Liver (tissue), 8 donors: ENCODE measurements at regions not wholly inside any gene's neighbourhood (a gene's known extent, or its start where the extent isn't known, plus 50 kb on each side); places are given as distances from the start of the nearest gene placed in this dataset.

Experiments used
- DNase-seq: peaks from one replicate; pipeline ENCODE4 v3.0.0-alpha.2; 2017; ENCODE audit warnings: low spot score
- H3K27ac ChIP-seq, 2 donors: one replicate each; pipeline ENCODE4 v1.7.0; 2013; ENCODE audit warnings: inconsistent platforms in 2 of 2, low read length in 2 of 2, control low read depth in 1 of 2, low read depth in 1 of 2, mild to moderate bottlenecking in 1 of 2
- H3K27me3 ChIP-seq, 4 donors: one replicate each; pipeline versions ENCODE4 v1.6.1 to v1.7.0; 2013; ENCODE audit warnings: low read length in 3 of 4, inconsistent platforms in 1 of 4, mild to moderate bottlenecking in 1 of 4, moderate library complexity in 1 of 4; ENCODE audit not compliant: control insufficient read depth in 4 of 4, insufficient read depth in 4 of 4
- H3K36me3 ChIP-seq, 4 donors: one replicate each; pipeline versions ENCODE4 v1.6.1 to v1.7.0; 2013; ENCODE audit warnings: low read length in 3 of 4, mild to moderate bottlenecking in 3 of 4, low read depth in 1 of 4, moderate library complexity in 1 of 4; ENCODE audit not compliant: control insufficient read depth in 4 of 4, insufficient read depth in 3 of 4
- H3K4me1 ChIP-seq, 4 donors: one replicate each; pipeline versions ENCODE4 v1.6.1 to v1.7.0; 2013; ENCODE audit warnings: low read length in 3 of 4, mild to moderate bottlenecking in 3 of 4, moderate library complexity in 1 of 4; ENCODE audit not compliant: control insufficient read depth in 4 of 4, insufficient read depth in 4 of 4
- H3K4me3 ChIP-seq, 3 donors: one replicate each; pipeline versions ENCODE4 v1.6.1 to v1.7.0; 2013; ENCODE audit warnings: low read length in 3 of 3, control low read depth in 1 of 3, low read depth in 1 of 3, mild to moderate bottlenecking in 1 of 3
- H3K9ac ChIP-seq, 2 donors: one replicate each; pipeline ENCODE4 v1.7.0; 2013; ENCODE audit warnings: low read length in 2 of 2, mild to moderate bottlenecking in 2 of 2, moderate library complexity in 2 of 2, control low read depth in 1 of 2, low read depth in 1 of 2
- H3K9me3 ChIP-seq, 4 donors: one replicate each; pipeline versions ENCODE4 v1.6.1 to v1.7.0; 2013; ENCODE audit warnings: low read length in 3 of 4; ENCODE audit not compliant: control insufficient read depth in 4 of 4
- EGR1 ChIP-seq, 2 donors: IDR thresholded peaks; 2 replicates each; pipeline ENCODE4 v1.6.1; 2016 to 2018; ENCODE audit warnings: antibody characterized with exemption in 2 of 2, low read depth in 2 of 2
- FOXA1 ChIP-seq: IDR thresholded peaks from 2 replicates; pipeline ENCODE4 v1.6.1; 2016; ENCODE audit warnings: antibody characterized with exemption
- FOXA2 ChIP-seq: IDR thresholded peaks from 2 replicates; pipeline ENCODE4 v1.6.1; 2016; ENCODE audit warnings: antibody characterized with exemption
- HNF4A ChIP-seq, 2 donors: conservative IDR thresholded peaks; 2 replicates each; pipeline ENCODE4 v1.6.1; 2016; ENCODE audit warnings: antibody characterized with exemption in 2 of 2, mild to moderate bottlenecking in 2 of 2
- HNF4G ChIP-seq: IDR thresholded peaks from 2 replicates; pipeline ENCODE4 v1.6.1; 2016; ENCODE audit warnings: antibody characterized with exemption
- JUND ChIP-seq, 2 donors: IDR thresholded peaks; 2 replicates each; pipeline ENCODE4 v1.6.1; 2016; ENCODE audit warnings: antibody characterized with exemption in 2 of 2
- NR2F2 ChIP-seq: IDR thresholded peaks from 2 replicates; pipeline ENCODE4 v1.6.1; 2016; ENCODE audit warnings: antibody characterized with exemption
- RAD21 ChIP-seq, 2 donors: IDR thresholded peaks; 2 replicates each; pipeline ENCODE4 v1.6.1; 2016; ENCODE audit warnings: antibody characterized with exemption in 2 of 2, mild to moderate bottlenecking in 2 of 2
- SP1 ChIP-seq: IDR thresholded peaks from 2 replicates; pipeline ENCODE4 v1.6.1; 2018; ENCODE audit warnings: antibody characterized with exemption, mild to moderate bottlenecking
- TAF1 ChIP-seq: conservative IDR thresholded peaks from 2 replicates; pipeline ENCODE4 v1.6.1; 2016; ENCODE audit warnings: antibody characterized with exemption, mild to moderate bottlenecking
- WGBS: extraction: QIAGEN DNeasy Blood & Tissue Kit; methylation state at CpG from one replicate; pipeline ENCODE4 v1.1.7; 2013; 5-methylcytosine and 5-hydroxymethylcytosine counted together
- TF ChIP-seq, protein P1 (sequence below): fragments of 150-350 bp; IDR thresholded peaks from 2 replicates; pipeline ENCODE4 v1.5.1; 2017; ENCODE audit warnings: improper control_type of control experiment, low read depth, low read length; ENCODE audit not compliant: missing input control
- TF ChIP-seq, protein P2 (sequence below): IDR thresholded peaks from 2 replicates; pipeline ENCODE4 v1.6.1; 2016; ENCODE audit warnings: antibody characterized with exemption
- TF ChIP-seq, protein P3 (sequence below): IDR thresholded peaks from 2 replicates; pipeline ENCODE4 v1.6.1; 2016; ENCODE audit warnings: antibody characterized with exemption
- donor health status: healthy.
- donor health status: healthy.
- donor health status: healthy.
- donor health status: healthy.
- donor health status: healthy.

DNA sequence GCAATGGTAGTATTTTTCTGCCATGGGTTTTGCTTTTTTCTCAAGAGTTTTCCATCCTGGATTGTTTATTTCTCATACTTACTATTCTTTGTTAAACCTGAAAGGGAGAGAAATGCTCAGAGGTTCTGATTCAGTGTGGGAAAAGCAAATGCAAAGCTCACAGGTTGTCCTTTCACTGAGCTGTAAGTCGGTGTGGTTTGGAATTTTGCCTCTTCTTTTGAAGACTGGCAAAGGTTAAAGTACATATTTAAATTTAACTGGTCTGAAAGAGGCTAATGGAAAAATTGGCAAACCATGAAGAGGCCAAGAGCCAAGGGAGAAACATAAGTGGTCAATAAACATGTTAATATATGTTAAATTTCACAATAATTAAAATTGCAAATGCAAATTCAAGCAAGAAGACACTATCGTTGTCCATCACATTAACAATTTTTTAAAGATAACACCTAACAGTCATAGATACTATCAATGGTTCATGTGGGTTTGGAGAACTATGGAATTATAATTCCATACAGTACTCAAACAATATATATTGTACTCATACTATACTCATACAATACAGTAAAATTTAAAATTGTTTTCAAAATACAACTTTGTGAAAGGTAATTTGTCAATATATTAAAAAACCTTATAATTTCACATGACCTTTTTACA, 246.8 kb upstream of the STT3B start (continued):
- TF ChIP-seq, protein P1, sequence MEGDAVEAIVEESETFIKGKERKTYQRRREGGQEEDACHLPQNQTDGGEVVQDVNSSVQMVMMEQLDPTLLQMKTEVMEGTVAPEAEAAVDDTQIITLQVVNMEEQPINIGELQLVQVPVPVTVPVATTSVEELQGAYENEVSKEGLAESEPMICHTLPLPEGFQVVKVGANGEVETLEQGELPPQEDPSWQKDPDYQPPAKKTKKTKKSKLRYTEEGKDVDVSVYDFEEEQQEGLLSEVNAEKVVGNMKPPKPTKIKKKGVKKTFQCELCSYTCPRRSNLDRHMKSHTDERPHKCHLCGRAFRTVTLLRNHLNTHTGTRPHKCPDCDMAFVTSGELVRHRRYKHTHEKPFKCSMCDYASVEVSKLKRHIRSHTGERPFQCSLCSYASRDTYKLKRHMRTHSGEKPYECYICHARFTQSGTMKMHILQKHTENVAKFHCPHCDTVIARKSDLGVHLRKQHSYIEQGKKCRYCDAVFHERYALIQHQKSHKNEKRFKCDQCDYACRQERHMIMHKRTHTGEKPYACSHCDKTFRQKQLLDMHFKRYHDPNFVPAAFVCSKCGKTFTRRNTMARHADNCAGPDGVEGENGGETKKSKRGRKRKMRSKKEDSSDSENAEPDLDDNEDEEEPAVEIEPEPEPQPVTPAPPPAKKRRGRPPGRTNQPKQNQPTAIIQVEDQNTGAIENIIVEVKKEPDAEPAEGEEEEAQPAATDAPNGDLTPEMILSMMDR = no peak
- TF ChIP-seq TAF1 = no peak

DNA sequence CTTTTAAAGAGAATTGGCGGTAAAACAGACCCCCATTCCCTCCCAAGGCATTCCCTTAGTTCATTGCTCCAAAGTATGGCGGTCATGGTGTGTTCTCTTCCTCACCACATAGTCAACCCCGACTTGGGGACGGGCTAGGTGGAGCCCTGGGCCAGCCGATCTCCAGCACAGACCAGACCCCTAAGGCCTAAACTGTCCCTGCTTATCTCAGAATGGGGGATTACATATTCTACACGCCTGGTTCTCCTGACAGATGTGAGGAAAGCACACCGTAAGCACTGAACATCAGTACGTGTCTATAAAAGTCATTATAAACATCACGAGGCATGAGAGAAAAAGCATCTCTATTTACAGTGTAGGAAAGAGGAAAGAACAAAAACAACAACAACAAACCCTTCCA, 244.5 kb upstream of the STT3B start:
- no peaks in the 10 kb centered on the region for H3K27me3 ChIP-seq
- TF ChIP-seq HNF4A (conservative IDR thresholded peaks at IDR 0.05) = no peak
- TF ChIP-seq, protein P2, sequence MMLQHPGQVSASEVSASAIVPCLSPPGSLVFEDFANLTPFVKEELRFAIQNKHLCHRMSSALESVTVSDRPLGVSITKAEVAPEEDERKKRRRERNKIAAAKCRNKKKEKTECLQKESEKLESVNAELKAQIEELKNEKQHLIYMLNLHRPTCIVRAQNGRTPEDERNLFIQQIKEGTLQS = no peak
- TF ChIP-seq RAD21 (IDR thresholded peaks at IDR 0.05) = no peak
- TF ChIP-seq FOXA2 = no peak
- TF ChIP-seq EGR1 (IDR thresholded peaks at IDR 0.05; ENCODE audit: low read depth in 2 of 2) = no peak
- no peak for TF ChIP-seq HNF4G
- TF ChIP-seq, protein P1 = no peak
- TF ChIP-seq JUND (IDR thresholded peaks at IDR 0.05) = no peak
- TF ChIP-seq, protein P3, sequence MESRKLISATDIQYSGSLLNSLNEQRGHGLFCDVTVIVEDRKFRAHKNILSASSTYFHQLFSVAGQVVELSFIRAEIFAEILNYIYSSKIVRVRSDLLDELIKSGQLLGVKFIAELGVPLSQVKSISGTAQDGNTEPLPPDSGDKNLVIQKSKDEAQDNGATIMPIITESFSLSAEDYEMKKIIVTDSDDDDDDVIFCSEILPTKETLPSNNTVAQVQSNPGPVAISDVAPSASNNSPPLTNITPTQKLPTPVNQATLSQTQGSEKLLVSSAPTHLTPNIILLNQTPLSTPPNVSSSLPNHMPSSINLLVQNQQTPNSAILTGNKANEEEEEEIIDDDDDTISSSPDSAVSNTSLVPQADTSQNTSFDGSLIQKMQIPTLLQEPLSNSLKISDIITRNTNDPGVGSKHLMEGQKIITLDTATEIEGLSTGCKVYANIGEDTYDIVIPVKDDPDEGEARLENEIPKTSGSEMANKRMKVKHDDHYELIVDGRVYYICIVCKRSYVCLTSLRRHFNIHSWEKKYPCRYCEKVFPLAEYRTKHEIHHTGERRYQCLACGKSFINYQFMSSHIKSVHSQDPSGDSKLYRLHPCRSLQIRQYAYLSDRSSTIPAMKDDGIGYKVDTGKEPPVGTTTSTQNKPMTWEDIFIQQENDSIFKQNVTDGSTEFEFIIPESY = no peak
- TF ChIP-seq FOXA1 = no peak
- TF ChIP-seq SP1 = no peak
- TF ChIP-seq NR2F2 = no peak
- no peak overlapping the region for H3K9ac ChIP-seq
- no peaks in the 10 kb centered on the region for H3K36me3 ChIP-seq
- 94% methylated on average over 9 of the region's 9 CpGs for WGBS
- H3K9me3 ChIP-seq = no peaks in the 10 kb centered on the region
- DNase-seq = no peak
- no peak overlapping the region for H3K27ac ChIP-seq
- peaks cover 0 to 11% (median 6%) of the 10 kb centered on the region in 4 donors for H3K4me1 ChIP-seq
- no peak overlapping the region for H3K4me3 ChIP-seq

DNA sequence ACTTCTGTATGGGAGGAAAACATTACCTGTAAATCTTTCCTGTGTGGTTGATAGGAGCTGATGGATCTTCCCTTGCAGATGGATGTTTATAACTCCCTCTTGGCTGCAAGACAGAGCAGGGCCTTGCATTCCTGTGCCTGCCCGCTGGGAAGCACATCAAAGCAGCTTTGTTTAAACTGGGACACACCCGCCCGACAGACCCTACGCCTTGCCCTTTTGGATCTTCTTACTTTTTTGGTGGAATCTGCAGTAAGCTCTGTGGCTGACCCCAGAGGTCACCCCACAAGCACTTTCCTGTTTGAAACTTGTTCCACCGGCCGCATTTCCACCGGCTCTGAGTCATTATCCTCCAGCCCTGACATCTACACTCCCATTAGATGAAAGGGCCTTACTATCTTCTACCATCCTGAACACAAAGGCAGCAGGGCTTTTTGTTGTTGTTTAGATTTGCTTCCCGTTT, 244.1 kb upstream of the STT3B start:
- 59% methylated on average over 8 of the region's 8 CpGs for WGBS
- no peaks in the 10 kb centered on the region for H3K9me3 ChIP-seq
- H3K36me3 ChIP-seq = no peaks in the 10 kb centered on the region
- TF ChIP-seq NR2F2 (peak; percentile 22), HNF4A (conservative IDR thresholded peaks at IDR 0.05) (peak in 1 of 2 donors; percentile 15), RAD21 (IDR thresholded peaks at IDR 0.05) (no peak), TAF1 (no peak), SP1 (no peak), FOXA1 (no peak)
- no peak overlapping the region for H3K9ac ChIP-seq
- no peaks in the 10 kb centered on the region for H3K27me3 ChIP-seq
- no peak for DNase-seq
- H3K27ac ChIP-seq = no peak overlapping the region
- H3K4me3 ChIP-seq = no peak overlapping the region
- peaks cover 0 to 11% (median 6%) of the 10 kb centered on the region in 4 donors for H3K4me1 ChIP-seq
